ENCODE measurements at regions not wholly inside any gene's neighbourhood (a gene's known extent, or its start where the extent isn't known, plus 50 kb on each side); places are given as distances from the start of the nearest gene placed in this dataset.
A peak's percentile ranks its signal among the peaks of the same experiment; 100 is the strongest.

DNA sequence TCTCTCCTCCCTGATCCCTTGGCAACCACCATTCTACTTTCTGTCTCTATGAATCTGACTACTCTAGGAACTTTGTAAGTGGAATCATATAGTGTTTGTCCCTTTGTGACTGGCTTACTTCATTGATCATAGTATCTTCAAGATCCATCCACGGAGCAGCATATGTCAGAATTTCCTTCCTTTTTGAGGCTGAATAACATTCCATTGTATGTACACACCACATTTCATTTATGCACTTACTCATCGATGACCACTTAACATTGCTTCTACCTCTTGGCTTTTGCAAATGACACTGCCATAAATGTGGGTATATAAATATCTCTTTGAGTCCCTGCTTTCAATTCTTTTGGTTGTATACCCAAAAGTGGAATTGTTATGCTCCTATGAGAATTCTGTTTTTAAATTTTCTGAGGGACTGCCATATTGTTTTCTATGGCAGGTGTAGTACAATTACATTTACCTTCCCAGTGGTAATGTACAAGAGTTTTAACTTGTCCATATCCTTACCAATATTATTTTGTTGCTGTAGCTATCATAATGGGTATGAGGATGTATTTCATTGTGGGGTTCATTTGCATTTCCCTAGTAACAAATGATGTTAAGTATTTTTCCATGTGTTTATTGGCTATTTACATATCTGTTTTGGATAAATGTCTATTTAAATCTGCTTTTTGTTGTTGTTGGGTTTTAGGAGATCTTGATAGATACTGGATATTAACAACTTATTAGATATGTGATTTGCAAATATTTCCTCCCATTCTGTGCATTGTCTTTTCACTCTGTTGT is 466.1 kb downstream of the C4orf33 start:
- no peak for DNase-seq

DNA sequence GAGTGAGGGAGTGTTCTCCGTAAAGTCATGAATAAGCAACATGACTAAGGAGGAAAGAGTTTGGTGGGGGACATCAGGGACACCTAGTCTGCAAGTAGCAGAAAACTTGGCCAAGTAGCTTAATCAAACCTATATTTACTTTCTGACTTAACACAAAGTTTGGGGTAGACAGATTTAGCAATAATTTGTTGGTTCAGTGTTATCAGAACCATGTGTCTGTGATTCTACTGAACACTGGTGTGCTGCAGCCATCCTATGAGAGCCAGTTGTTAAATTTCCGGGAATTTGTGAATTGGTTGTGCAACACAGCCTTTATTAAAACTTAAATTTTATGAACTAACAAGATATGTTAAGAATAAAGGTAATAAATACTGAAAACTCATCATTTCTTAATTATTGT is 469.3 kb downstream of the C4orf33 start:
- no peak for DNase-seq

GRCh38 chr4:129570326-129570725 is 474.4 kb downstream of the C4orf33 start:
- no peak for DNase-seq

- DNase-seq, result no peak
Measured at GRCh38 chr4:129578336-129578735, 482.4 kb downstream of the C4orf33 start.

DNA sequence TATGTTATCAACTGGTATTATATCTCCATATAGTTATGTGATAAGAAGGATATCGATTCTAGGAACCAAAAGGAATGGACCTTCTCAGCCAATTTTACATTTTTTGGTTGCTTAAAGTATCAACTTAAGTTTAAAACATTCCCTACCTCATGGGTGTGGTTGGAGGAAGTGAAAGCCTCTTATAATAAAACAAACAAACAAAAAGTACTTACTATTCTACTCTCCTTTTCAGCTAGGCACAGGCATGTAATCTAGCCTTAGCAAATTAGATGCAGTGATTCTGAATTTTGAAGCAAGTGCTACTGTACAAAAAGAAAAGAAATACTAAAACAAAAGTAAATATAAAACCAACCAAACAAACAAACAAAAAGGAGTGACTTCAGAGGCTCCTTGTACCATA is 485.4 kb downstream of the C4orf33 start:
- DNase-seq, result no peak

GRCh38 chr4:129583868-129584267 is 487.9 kb downstream of the C4orf33 start:
- DNase-seq, result no peak

DNA sequence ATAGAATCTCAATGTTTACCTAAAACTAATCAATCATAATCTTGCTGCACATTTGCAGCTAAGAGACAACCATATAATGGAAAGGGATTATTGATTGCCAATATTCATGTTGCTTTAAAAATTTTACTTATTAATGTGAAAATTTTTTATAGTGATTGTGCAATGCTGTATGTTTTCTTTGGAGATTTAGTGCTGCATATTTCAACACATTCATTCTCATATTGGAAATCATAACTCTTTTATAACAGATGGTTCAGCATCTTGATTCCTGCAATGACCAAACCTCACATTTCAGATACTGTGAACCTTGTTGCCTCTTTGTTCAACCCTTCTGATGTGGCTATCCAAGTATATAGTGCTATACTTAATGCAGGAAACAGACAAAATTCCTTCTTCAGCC is 502.6 kb downstream of the C4orf33 start:
- no peak for DNase-seq

DNA sequence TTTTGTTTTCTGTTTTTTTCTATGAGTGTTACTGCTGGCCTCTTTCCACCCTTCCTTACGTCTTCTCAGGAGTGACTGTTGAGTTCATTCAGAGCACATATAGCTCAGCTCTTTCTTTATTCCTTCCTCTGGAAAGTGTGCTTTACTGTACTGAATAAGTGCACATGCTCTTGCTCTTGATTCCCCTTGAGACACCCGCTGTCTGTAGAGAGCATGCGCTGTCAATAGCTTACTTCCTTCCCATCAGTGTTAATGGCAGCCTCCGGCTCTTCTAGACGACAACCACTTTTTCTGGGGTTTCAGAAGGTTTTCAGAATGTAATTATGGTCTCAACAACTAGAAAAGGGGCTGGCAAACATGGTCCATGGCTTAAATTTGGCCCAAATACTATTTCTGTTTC is 504.9 kb downstream of the C4orf33 start:
- no peak for DNase-seq

DNA sequence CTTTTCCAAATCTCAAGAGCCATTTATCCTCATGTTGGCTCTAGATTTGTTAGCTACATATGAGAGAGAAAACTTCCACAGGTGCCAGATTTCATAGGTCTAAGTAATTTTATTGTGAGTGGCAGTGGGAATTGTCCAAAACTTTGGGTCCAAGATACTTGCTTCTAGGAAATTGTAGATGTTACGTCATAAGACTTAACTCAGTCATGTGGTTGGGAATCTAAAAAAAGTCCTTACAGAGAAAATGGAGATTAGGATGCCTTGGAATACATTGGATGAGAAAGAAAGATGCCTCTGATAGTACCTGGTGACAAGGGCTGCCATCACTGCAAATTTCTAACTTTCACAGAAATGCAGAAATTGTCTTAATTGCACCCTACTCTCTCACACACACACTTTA is 506.5 kb downstream of the C4orf33 start:
- no peak for DNase-seq

DNA sequence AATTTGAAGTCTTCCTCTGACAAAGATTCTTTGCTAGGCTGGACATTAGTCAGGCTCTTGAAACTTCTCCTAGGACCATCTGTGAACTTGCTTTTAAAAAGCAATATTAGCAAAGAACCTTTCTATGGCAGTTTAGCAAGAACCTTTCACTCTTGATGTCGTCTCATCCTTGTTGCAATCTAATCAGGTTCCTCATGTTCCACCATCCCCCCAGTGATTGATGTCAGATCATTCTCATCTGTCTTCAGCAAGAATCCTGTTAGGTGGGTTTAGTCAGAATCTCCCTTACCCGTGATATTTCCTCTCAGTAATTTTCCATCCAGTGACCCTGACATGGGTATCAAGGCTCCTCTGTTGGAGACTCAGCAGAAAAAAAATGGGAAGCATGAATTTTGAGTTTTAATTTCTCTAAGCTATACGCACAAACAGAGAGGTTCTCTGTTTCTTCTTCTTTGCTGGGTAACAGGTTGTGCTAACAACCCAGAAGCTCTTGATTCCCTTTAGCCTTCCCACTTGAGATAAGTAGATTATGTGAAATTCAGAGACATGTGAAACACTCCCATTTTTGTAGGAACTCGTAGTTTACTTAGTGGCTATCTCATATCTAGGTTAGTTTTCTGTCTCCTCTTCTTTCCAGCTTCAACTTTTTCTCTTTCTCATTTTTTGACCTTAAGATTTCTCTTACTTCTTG is 507.4 kb downstream of the C4orf33 start:
- DNase-seq, result no peak

- no peak for DNase-seq
Measured at GRCh38 chr4:129604632-129605255, 508.8 kb downstream of the C4orf33 start.

GRCh38 chr4:129614611-129615010 is 518.7 kb downstream of the C4orf33 start:
- DNase-seq, result no peak

DNA sequence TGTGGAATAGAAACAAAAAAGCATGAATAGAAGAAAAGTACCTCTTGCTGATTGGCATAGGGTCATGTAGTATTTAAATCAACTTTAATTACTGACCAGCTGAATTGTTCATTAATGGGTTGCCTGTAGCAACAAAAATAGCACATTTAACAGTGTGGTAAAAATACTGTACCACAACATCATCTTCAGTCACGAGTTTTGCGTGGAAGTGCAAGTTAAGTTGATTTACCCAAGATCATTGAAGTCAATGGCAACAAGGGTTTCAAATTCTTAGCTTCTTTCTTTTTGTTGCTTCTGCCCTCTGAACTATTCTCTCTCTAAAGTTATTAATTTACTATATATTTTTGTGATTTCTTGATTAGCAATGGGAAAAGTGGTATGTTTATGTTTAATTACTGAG is 526.6 kb downstream of the C4orf33 start:
- DNase-seq, result no peak

GRCh38 chr4:129623233-129623875 is 527.4 kb downstream of the C4orf33 start:
- DNase-seq, result no peak

GRCh38 chr4:129641179-129641578 is 545.2 kb downstream of the C4orf33 start:
- peak; percentile 26 for DNase-seq

DNA sequence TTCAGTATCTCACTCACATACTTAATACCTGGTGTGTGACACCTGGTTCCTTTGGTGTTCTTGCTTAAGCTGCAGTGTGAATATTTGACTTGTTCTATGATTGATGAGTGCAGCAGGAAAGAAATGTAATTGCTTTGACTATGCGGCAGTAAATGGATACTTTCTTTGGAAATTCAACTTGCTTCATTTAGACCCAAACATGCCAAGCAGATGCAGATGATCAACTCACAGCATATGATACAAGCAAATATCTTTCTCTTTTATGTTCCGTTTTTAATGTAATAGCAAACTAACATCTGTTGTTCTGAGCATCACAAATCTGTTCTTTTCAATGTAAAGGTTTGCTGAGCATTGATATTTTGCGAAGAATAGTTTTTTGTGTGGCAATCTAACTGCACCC is 549.5 kb downstream of the C4orf33 start:
- no peak for DNase-seq

DNA sequence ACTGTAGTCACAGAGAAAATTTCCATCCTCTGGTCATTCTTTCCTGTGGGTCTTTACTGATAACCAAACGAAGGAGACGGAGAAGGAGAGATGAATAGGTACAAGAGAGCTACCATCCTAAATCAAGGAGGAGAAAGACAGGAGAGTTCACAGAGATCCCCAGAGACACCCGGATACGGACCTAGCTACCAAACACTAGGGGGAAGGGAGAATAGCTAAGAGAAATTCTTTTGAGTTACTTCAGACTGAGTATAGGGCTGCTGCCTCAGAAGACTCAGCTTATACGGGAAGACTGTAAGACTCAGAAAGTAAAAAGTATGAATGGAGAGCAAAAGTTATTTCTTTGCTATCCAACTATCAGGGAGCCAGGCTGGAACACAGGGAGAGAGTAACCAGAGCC is 572.1 kb downstream of the C4orf33 start:
- DNase-seq, result no peak

DNA sequence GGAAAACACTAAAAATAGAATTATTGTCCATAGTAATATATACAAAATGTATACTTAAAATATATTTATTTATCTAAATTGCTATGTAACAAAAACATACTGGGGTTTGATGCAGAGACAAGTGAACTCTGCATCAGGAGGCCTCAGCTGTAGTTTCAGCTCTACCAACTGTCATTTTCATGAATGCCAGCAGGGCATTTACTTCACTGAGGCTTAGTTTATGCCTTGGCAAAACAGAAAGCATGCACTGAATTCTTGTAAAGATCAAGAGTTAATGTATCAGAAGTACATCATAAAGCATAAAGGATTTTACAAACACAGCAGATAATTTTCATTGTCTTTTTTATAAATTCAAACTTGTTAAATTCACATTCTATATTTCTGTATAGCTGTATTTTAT is 577.0 kb downstream of the C4orf33 start:
- no peak for DNase-seq

DNA sequence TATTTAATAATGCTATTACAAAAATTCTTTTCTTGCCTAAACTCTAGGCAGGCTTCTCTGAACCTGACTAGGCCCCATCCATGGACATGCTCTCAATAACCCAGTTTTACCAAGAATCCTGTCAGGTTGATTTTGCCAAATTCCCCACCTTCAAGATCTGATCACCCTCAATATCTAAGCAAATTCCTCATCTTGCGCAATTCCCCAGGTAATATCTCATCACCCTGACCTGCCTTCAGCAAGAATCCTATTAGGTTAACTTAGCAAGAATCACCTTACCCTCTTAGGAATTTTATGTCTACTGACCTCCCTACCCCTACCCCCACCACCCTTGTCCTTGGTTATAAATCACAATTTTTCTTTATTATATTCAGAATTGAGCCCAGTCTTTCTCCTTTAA is 579.1 kb downstream of the C4orf33 start:
- no peak for DNase-seq

DNA sequence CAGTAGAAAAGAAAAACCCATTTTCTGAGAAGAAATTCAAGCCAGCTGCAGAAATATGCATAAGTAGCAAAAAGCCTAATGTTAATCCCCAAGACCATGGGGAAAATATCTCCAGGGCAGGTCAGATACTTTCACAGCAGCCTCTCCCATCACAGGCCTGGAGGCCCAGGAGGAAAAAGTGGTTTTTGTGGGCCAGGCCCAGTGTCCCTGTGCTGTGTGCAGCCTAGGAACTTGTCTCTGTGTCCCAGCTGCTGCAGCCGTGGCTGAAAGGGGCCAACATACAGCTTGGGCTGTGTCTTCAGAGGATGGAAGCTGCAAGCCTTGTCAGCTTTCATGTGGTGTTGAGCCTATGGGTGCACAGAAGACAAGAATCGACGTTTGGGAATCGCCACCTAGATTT is 581.0 kb downstream of the C4orf33 start:
- DNase-seq, result no peak

- DNase-seq, result no peak
Measured at GRCh38 chr4:129682586-129682985, 586.6 kb downstream of the C4orf33 start.

GRCh38 chr4:129707949-129708348 is 612.0 kb downstream of the C4orf33 start:
- no peak for DNase-seq

DNA sequence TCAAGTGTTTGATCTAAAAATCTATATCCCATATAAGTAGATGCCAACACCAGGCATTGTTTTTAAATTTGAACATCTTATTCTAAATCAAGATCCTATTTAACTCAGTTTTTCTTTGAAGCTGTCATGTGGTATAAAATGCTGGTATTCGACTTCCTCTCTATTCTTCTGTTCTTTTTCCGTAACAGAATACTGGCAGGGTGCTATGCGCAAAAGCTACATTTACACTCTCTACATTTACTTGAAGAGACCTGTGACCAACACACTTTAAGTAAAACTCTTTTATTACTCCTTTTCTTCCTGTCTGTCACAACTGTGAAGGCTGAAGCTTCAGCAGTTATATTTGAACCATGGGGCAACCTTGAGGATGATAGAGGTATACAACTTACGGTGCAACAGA is 612.8 kb downstream of the C4orf33 start:
- DNase-seq, result no peak

GRCh38 chr4:129738175-129738574 is 642.2 kb downstream of the C4orf33 start:
- no peak for DNase-seq

Data from activated CD4-positive, alpha-beta T cell treated with anti-CD3 and anti-CD28 coated beads, Interleukin-2, amount 50 U/mL, for 16 hours (primary cell).